ENCODE measurements at regions not wholly inside any gene's neighbourhood (a gene's known extent, or its start where the extent isn't known, plus 50 kb on each side); places are given as distances from the start of the nearest gene placed in this dataset.

DNA sequence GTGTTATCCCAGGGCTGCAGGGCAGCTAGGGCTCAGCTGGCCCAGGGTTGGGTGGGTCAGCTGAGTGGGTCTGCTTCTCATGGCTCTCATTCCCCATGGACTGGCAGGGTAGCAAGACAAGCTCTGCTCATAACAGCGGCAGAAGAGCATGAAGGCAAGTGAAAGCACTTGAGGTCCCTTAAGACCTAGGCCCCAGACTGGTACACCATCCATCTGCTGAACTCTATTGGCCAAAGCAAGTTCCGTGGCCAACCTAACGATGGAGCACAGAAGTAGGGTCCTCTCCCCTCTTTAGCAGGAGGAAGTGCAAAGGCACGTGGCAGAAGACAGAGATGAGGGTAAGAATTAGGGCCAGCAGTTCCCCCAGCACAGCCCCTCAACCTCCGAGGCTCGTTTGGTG is 174.3 kb upstream of the TOPAZ1 start:
- H3F3A ChIP-seq (ENCODE audit: insufficient read depth, low read length, poor library complexity, severe bottlenecking) = no peaks in the 10 kb centered on the region
- no peak overlapping the region for H3K27ac ChIP-seq (ENCODE audit: low read length)
- H3K27me3 ChIP-seq (ENCODE audit: insufficient read depth, low read depth, low read length) = no peaks in the 10 kb centered on the region
- H3K9ac ChIP-seq (ENCODE audit: low read length) = no peak overlapping the region
- H3K79me2 ChIP-seq (replicated peaks; ENCODE audit: insufficient read depth, low read length) = no peaks in the 10 kb centered on the region
- no peaks in the 10 kb centered on the region for H3K36me3 ChIP-seq (ENCODE audit: insufficient read depth, low read length)
- no peak overlapping the region for H2AFZ ChIP-seq (ENCODE audit: low read depth, low read length)
- H3K4me3 ChIP-seq (ENCODE audit: low read length) = no peak overlapping the region
- TF ChIP-seq POLR2AphosphoS5 (IDR thresholded peaks at IDR 0.05) (no peak), EP300 (conservative IDR thresholded peaks at IDR 0.05; ENCODE audit: poor library complexity, severe bottlenecking) (no peak), RAD21 (conservative IDR thresholded peaks at IDR 0.05) (no peak), TAF1 (IDR thresholded peaks at IDR 0.05; ENCODE audit: low read depth) (no peak), EZH2 (IDR thresholded peaks at IDR 0.05; ENCODE audit: borderline replicate concordance, insufficient read depth, low read length, poor library complexity, severe bottlenecking) (no peak), MXI1 (conservative IDR thresholded peaks at IDR 0.05; ENCODE audit: poor library complexity, severe bottlenecking) (no peak), SMC3 (conservative IDR thresholded peaks at IDR 0.05; ENCODE audit: poor library complexity) (no peak)
- TF ChIP-seq, protein P1, sequence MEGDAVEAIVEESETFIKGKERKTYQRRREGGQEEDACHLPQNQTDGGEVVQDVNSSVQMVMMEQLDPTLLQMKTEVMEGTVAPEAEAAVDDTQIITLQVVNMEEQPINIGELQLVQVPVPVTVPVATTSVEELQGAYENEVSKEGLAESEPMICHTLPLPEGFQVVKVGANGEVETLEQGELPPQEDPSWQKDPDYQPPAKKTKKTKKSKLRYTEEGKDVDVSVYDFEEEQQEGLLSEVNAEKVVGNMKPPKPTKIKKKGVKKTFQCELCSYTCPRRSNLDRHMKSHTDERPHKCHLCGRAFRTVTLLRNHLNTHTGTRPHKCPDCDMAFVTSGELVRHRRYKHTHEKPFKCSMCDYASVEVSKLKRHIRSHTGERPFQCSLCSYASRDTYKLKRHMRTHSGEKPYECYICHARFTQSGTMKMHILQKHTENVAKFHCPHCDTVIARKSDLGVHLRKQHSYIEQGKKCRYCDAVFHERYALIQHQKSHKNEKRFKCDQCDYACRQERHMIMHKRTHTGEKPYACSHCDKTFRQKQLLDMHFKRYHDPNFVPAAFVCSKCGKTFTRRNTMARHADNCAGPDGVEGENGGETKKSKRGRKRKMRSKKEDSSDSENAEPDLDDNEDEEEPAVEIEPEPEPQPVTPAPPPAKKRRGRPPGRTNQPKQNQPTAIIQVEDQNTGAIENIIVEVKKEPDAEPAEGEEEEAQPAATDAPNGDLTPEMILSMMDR (IDR thresholded peaks at IDR 0.05; ENCODE audit: poor library complexity, severe bottlenecking) = no peak
- TF ChIP-seq, protein P2, sequence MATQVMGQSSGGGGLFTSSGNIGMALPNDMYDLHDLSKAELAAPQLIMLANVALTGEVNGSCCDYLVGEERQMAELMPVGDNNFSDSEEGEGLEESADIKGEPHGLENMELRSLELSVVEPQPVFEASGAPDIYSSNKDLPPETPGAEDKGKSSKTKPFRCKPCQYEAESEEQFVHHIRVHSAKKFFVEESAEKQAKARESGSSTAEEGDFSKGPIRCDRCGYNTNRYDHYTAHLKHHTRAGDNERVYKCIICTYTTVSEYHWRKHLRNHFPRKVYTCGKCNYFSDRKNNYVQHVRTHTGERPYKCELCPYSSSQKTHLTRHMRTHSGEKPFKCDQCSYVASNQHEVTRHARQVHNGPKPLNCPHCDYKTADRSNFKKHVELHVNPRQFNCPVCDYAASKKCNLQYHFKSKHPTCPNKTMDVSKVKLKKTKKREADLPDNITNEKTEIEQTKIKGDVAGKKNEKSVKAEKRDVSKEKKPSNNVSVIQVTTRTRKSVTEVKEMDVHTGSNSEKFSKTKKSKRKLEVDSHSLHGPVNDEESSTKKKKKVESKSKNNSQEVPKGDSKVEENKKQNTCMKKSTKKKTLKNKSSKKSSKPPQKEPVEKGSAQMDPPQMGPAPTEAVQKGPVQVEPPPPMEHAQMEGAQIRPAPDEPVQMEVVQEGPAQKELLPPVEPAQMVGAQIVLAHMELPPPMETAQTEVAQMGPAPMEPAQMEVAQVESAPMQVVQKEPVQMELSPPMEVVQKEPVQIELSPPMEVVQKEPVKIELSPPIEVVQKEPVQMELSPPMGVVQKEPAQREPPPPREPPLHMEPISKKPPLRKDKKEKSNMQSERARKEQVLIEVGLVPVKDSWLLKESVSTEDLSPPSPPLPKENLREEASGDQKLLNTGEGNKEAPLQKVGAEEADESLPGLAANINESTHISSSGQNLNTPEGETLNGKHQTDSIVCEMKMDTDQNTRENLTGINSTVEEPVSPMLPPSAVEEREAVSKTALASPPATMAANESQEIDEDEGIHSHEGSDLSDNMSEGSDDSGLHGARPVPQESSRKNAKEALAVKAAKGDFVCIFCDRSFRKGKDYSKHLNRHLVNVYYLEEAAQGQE (IDR thresholded peaks at IDR 0.05; ENCODE audit: borderline replicate concordance) = no peak
- no peak overlapping the region for H3K4me2 ChIP-seq (ENCODE audit: low read length)
- no peaks in the 10 kb centered on the region for H3K9me3 ChIP-seq (ENCODE audit: low read length)
- no peaks in the 10 kb centered on the region for H4K20me1 ChIP-seq (ENCODE audit: insufficient read depth)
- no peaks in the 10 kb centered on the region for H3K9me2 ChIP-seq (ENCODE audit: insufficient read depth, low read length)

DNA sequence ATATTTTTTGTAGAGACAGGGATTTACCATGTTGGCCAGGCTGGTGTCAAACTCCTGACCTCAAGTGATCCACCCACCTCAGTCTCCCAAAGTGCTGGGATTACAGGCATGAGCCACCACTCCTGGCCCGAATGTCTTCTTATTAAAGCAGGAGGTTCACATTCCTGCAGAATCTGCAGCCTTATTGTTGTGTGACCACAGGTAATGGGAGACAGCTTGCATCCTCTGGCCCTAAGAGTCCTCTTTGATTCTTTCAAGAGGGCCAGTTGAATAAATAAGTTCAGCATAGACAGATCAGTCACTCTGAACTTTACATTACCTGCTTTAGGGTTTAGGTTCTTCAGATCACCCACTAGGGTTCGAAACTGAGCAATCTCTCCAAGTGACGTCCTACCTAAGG is 172.9 kb upstream of the TOPAZ1 start:
- TF ChIP-seq RAD21 (conservative IDR thresholded peaks at IDR 0.05) (no peak), EP300 (conservative IDR thresholded peaks at IDR 0.05; ENCODE audit: poor library complexity, severe bottlenecking) (no peak), MXI1 (conservative IDR thresholded peaks at IDR 0.05; ENCODE audit: poor library complexity, severe bottlenecking) (no peak), SMC3 (conservative IDR thresholded peaks at IDR 0.05; ENCODE audit: poor library complexity) (no peak), POLR2AphosphoS5 (IDR thresholded peaks at IDR 0.05) (no peak), TAF1 (IDR thresholded peaks at IDR 0.05; ENCODE audit: low read depth) (no peak)
- TF ChIP-seq, protein P2 (IDR thresholded peaks at IDR 0.05; ENCODE audit: borderline replicate concordance) = no peak
- TF ChIP-seq, protein P1 (IDR thresholded peaks at IDR 0.05; ENCODE audit: poor library complexity, severe bottlenecking) = no peak
- Histone ChIP-seq H3K4me2 (ENCODE audit: low read length) (no peak overlapping the region), H3K9ac (ENCODE audit: low read length) (no peak overlapping the region), H3K27me3 (ENCODE audit: insufficient read depth, low read depth, low read length) (no peaks in the 10 kb centered on the region), H2AFZ (ENCODE audit: low read depth, low read length) (no peak overlapping the region), H3F3A (ENCODE audit: insufficient read depth, low read length, poor library complexity, severe bottlenecking) (no peaks in the 10 kb centered on the region), H3K9me2 (ENCODE audit: insufficient read depth, low read length) (no peaks in the 10 kb centered on the region), H3K9me3 (ENCODE audit: low read length) (no peaks in the 10 kb centered on the region), H3K27ac (ENCODE audit: low read length) (no peak overlapping the region), H3K36me3 (ENCODE audit: insufficient read depth, low read length) (no peaks in the 10 kb centered on the region), H3K79me2 (replicated peaks; ENCODE audit: insufficient read depth, low read length) (no peaks in the 10 kb centered on the region), H4K20me1 (ENCODE audit: insufficient read depth) (no peaks in the 10 kb centered on the region), H3K4me3 (ENCODE audit: low read length) (no peak overlapping the region)

All from neural cell (in vitro differentiated cells).